ENCODE measurements at regions not wholly inside any gene's neighbourhood (a gene's known extent, or its start where the extent isn't known, plus 50 kb on each side); places are given as distances from the start of the nearest gene placed in this dataset.
"Not testable (repeated sequence)": the region's sequence is repeated elsewhere in the genome, so short reads cannot be mapped to it uniquely, and the experiment has no call there.

DNA sequence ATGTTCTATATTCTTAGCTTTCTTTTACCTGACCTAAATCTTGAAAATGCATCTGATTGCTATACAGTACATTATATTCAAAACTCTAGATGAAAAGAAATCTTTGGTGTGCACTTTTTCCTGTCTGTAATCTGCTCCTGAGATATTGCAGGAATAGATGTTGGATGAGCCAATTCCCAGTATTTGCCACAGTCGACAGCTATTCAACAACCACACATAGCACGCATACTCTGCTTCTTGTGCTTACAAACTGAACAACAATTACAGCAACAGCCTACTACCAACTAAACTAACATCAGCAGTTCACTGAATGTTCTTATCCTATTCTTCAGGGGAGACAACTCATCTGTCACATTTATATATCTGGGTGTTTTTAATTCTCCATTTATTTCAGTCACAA is 573.9 kb upstream of the GRID2 start:
- Histone ChIP-seq H3K36me3 (no peaks in the 10 kb centered on the region), H3K27me3 (ENCODE audit: low read depth) (no peaks in the 10 kb centered on the region), H3K4me1 (no peaks in the 10 kb centered on the region), H3K27ac (replicated peaks) (no peak overlapping the region), H3K9me3 (replicated peaks) (no peaks in the 10 kb centered on the region), H3K4me3 (no peak overlapping the region)
- no peak for TF ChIP-seq CTCF (IDR thresholded peaks at IDR 0.05; ENCODE audit: borderline replicate concordance)
- intact Hi-C loops (cut with micrococcal nuclease): no loop called here
- DNase-seq: no peak

DNA sequence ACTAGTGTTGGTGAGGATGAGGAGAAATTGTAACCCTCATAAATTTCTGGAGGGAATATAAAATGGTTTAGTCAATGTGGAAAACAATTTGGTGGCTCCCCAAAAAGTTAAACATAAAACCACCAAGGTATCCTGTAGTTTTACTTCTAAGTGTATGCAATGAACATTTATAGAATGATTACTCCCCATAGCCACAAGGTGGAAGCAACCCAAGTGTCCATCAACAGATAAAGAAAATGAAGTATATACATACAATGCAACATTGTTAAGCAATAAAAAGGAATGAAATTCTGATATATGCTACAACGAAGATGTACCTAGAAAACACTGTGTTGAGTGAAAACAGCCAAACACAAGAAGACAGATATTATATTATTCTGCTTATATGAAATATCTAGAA is 569.1 kb upstream of the GRID2 start:
- no peak for TF ChIP-seq CTCF (IDR thresholded peaks at IDR 0.05; ENCODE audit: borderline replicate concordance)
- intact Hi-C loops (cut with micrococcal nuclease): no loop called here
- H3K27ac ChIP-seq (replicated peaks): no peak overlapping the region

DNA sequence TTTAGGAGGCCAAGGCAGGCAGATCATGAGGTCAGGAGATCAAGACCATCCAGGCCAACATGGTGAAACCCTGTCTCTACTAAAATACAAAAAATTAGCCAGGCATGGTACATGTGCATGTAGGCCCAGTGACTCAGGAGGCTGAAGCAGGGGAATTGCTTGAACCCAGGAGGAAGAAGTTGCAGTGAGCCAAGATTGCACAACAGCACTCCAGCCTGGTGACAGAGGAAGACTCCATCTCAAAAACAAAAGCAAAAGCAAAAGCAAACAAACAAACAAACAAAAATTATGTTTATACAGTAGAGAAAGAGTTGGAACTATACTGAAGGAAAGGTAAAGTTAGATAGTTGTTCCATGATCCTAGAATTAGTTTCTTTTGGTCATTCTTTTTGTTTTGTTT is 564.9 kb upstream of the GRID2 start:
- H3K9me3 ChIP-seq (replicated peaks); H3K27ac ChIP-seq (replicated peaks); intact Hi-C loops (cut with micrococcal nuclease): not testable (repeated sequence)

More for the DNA sequence above, 569.1 kb upstream of the GRID2 start:
- Histone ChIP-seq H3K27me3 (ENCODE audit: low read depth) (no peaks in the 10 kb centered on the region), H3K4me3 (no peak overlapping the region), H3K9me3 (replicated peaks) (no peaks in the 10 kb centered on the region), H3K4me1 (no peaks in the 10 kb centered on the region), H3K36me3 (no peaks in the 10 kb centered on the region)
- no peak for DNase-seq

DNA sequence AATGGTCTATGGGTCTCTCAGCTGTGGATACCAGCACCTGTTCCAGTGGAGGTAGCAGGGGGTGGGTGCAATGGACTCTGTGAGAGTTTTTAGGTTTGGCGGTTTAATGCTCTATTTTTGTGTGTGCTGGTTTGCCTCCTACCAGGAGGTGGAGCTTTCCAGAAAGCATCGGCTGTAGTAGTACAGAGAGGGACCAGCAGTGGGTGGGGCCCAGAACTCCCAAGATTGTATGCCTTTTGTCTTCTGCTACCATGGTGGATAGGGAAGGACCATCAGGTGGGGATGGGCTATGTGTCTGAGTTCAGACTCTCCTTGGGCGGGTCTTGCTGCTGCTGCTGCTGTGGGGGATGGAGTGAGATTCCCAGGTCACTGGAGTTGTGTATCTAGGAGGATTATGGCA is 557.2 kb upstream of the GRID2 start:
- no peaks in the 10 kb centered on the region for H3K27me3 ChIP-seq (ENCODE audit: low read depth)
- H3K4me3 ChIP-seq: no peak overlapping the region
- H3K9me3 ChIP-seq (replicated peaks): no peaks in the 10 kb centered on the region
- no peaks in the 10 kb centered on the region for H3K4me1 ChIP-seq
- H3K36me3 ChIP-seq: no peaks in the 10 kb centered on the region
- TF ChIP-seq CTCF (IDR thresholded peaks at IDR 0.05; ENCODE audit: borderline replicate concordance): no peak
- intact Hi-C loops (cut with micrococcal nuclease): no loop called here
- no peak for DNase-seq
- H3K27ac ChIP-seq (replicated peaks): no peak overlapping the region

More for the DNA sequence above, 564.9 kb upstream of the GRID2 start:
- not testable (repeated sequence) for H3K27me3 ChIP-seq (ENCODE audit: low read depth); DNase-seq; H3K4me3 ChIP-seq; H3K36me3 ChIP-seq; H3K4me1 ChIP-seq

DNA sequence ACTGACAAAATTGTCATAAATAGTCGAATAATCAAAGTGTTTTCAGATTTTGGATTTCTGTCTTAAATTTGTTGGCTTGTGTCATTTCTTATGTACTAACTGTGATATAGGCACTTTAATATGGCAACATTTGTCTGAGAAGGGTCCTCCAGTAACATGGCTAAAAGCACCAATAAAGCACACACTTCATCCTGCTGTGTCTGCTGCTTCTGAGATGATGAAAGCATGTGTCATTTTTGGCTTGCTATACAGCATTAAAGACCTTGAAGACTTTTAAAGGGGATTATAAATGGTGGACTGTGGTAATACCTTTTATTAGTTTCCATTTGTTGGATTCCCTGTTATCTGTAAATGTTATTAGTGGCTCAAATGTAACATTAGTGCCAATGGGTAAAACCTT is 551.8 kb upstream of the GRID2 start:
- Histone ChIP-seq H3K27me3 (ENCODE audit: low read depth) (no peaks in the 10 kb centered on the region), H3K36me3 (no peaks in the 10 kb centered on the region), H3K4me3 (no peak overlapping the region), H3K4me1 (no peaks in the 10 kb centered on the region), H3K9me3 (replicated peaks) (no peaks in the 10 kb centered on the region), H3K27ac (replicated peaks) (no peak overlapping the region)
- no peak for DNase-seq
- no peak for TF ChIP-seq CTCF (IDR thresholded peaks at IDR 0.05; ENCODE audit: borderline replicate concordance)
- intact Hi-C loops (cut with micrococcal nuclease): no loop called here

DNA sequence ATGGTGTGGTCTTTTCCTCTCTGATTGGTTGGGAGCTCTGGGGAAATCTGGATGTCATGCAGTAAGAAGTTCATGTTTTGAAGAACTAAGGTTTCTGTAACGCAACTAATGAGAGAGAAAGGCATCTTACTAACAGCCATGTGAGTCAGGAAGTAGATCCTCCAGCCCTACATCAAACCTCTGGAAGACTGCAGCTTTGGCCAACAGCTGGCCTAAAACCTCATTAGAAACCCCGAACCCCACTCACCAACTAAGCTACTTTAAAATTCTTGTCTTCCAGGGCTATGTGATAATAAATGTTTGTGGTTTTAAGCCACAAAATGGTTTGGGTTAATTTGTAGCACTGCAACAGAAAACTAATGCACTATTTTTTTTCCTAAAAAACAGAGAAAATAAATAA is 549.0 kb upstream of the GRID2 start:
- no peaks in the 10 kb centered on the region for H3K4me1 ChIP-seq
- intact Hi-C loops (cut with micrococcal nuclease): no loop called here
- H3K36me3 ChIP-seq: no peaks in the 10 kb centered on the region
- no peak overlapping the region for H3K4me3 ChIP-seq
- H3K27ac ChIP-seq (replicated peaks): no peak overlapping the region
- H3K9me3 ChIP-seq (replicated peaks): no peaks in the 10 kb centered on the region
- DNase-seq: no peak
- H3K27me3 ChIP-seq (ENCODE audit: low read depth): no peaks in the 10 kb centered on the region
- TF ChIP-seq CTCF (IDR thresholded peaks at IDR 0.05; ENCODE audit: borderline replicate concordance): no peak

Measured in left ventricle myocardium inferior (tissue), 1 donor.